CD14-positive monocyte (primary cell): ENCODE measurements at regions not wholly inside any gene's neighbourhood (a gene's known extent, or its start where the extent isn't known, plus 50 kb on each side); places are given as distances from the start of the nearest gene placed in this dataset.

ENCODE experiments used
- DNase-seq, 3 donors: peaks; one replicate each; pipeline ENCODE4 v3.0.0-alpha.2; 2011 to 2022
- H2AFZ ChIP-seq: 2 replicates; pipeline ENCODE4 v1.6.0; 2012; ENCODE audit warnings: mild to moderate bottlenecking, low read depth, low read length, inconsistent platforms; ENCODE audit not compliant: insufficient read depth, poor library complexity, severe bottlenecking
- H3K27ac ChIP-seq, 2 donors: 1 replicate in 1 of 2; 2 replicates in 1 of 2; pipeline ENCODE4 v1.5.1; 2012 to 2013; ENCODE audit warnings: low read length in 2 of 2, control low read depth in 1 of 2, inconsistent platforms in 1 of 2, low read depth in 1 of 2, mild to moderate bottlenecking in 1 of 2
- H3K27me3 ChIP-seq, 2 donors: one replicate each; pipeline versions ENCODE4 v1.6.0 to v1.6.1; 2011 to 2013; ENCODE audit warnings: low read length in 2 of 2; ENCODE audit not compliant: control insufficient read depth in 2 of 2, insufficient read depth in 2 of 2
- H3K36me3 ChIP-seq, 2 donors: replicated peaks in 1 of 2; 1 replicate in 1 of 2; 2 replicates in 1 of 2; pipeline versions ENCODE4 v1.5.1 to v1.6.1; 2012 to 2013; ENCODE audit warnings: low read length in 2 of 2, control low read depth in 1 of 2, inconsistent platforms in 1 of 2, mild to moderate bottlenecking in 1 of 2; ENCODE audit not compliant: insufficient read depth in 2 of 2, control insufficient read depth in 1 of 2
- H3K4me1 ChIP-seq, 2 donors: 1 replicate in 1 of 2; 2 replicates in 1 of 2; pipeline versions ENCODE4 v1.5.1 to v1.6.1; 2012 to 2013; ENCODE audit warnings: low read length in 2 of 2, control low read depth in 1 of 2, inconsistent platforms in 1 of 2, mild to moderate bottlenecking in 1 of 2, moderate library complexity in 1 of 2; ENCODE audit not compliant: insufficient read depth in 2 of 2, control insufficient read depth in 1 of 2
- H3K4me2 ChIP-seq: replicated peaks from 2 replicates; pipeline ENCODE3; 2012; ENCODE audit warnings: low read length, moderate library complexity, mild to moderate bottlenecking; ENCODE audit not compliant: poor library complexity, severe bottlenecking; ENCODE audit errors: extremely low read depth
- H3K4me3 ChIP-seq, 3 experiments: fragments of 200-600 bp in 1 of 3; sonication (generic) in 1 of 3; replicated peaks in 1 of 3; 1 replicate in 2 of 3; 2 replicates in 1 of 3; pipeline ENCODE4 v1.5.1; 2011 to 2013; ENCODE audit warnings: low read length in 3 of 3, mild to moderate bottlenecking in 3 of 3, control low read depth in 2 of 3, low read depth in 2 of 3, inconsistent platforms in 1 of 3, moderate library complexity in 1 of 3
- H3K79me2 ChIP-seq: 2 replicates; pipeline ENCODE4 v1.6.0; 2012; ENCODE audit warnings: mild to moderate bottlenecking, control low read depth, inconsistent platforms, low read length, moderate library complexity; ENCODE audit not compliant: insufficient read depth
- H3K9ac ChIP-seq: 2 replicates; pipeline ENCODE4 v1.6.0; 2017; ENCODE audit warnings: low read length, mild to moderate bottlenecking; ENCODE audit not compliant: insufficient read depth, poor library complexity, severe bottlenecking
- H3K9me3 ChIP-seq, 2 donors: replicated peaks in 1 of 2; 1 replicate in 1 of 2; 2 replicates in 1 of 2; pipeline versions ENCODE4 v1.5.1 to v1.6.1; 2012 to 2013; ENCODE audit warnings: low read length in 2 of 2, control low read depth in 1 of 2; ENCODE audit not compliant: control insufficient read depth in 1 of 2, insufficient read depth in 1 of 2
- H4K20me1 ChIP-seq: 2 replicates; pipeline ENCODE4 v1.6.0; 2012; ENCODE audit warnings: mild to moderate bottlenecking, low read length, control low read depth, moderate library complexity; ENCODE audit not compliant: insufficient read depth
- H3K27ac Mint-ChIP-seq, 7 donors: one replicate each; pipeline ENCODE4 v1.8.0; 2020; ENCODE audit warnings: mild to moderate bottlenecking in 7 of 7, mixed read lengths in 7 of 7, moderate library complexity in 6 of 7, inconsistent platforms in 2 of 7
- H3K27me3 Mint-ChIP-seq, 3 donors: one replicate each; pipeline ENCODE4 v1.8.0; 2021 to 2022; ENCODE audit warnings: low read depth in 3 of 3, mild to moderate bottlenecking in 3 of 3, mixed read lengths in 3 of 3, moderate library complexity in 3 of 3, inconsistent platforms in 1 of 3
- H3K36me3 Mint-ChIP-seq, 2 donors: one replicate each; pipeline ENCODE4 v1.8.0; 2020; ENCODE audit warnings: mixed read lengths in 2 of 2, inconsistent platforms in 1 of 2, mild to moderate bottlenecking in 1 of 2
- H3K4me1 Mint-ChIP-seq: one replicate; pipeline ENCODE4 v1.8.0; 2020; ENCODE audit warnings: mild to moderate bottlenecking, mixed read lengths
- H3K4me3 Mint-ChIP-seq, 2 donors: one replicate each; pipeline ENCODE4 v1.8.0; 2020; ENCODE audit warnings: mild to moderate bottlenecking in 2 of 2, mixed read lengths in 2 of 2, moderate library complexity in 1 of 2
- H3K9me3 Mint-ChIP-seq, 7 donors: one replicate each; pipeline ENCODE4 v1.8.0; 2020 to 2022; ENCODE audit warnings: mixed read lengths in 7 of 7, mild to moderate bottlenecking in 6 of 7, moderate library complexity in 6 of 7, inconsistent platforms in 2 of 7
- CTCF ChIP-seq: fragments of 200-600 bp; IDR thresholded peaks from one replicate; pipeline ENCODE4 v1.8.0; 2022; ENCODE audit warnings: antibody characterized with exemption, mild to moderate bottlenecking
- WGBS: methylation state at CpG from one replicate; pipeline ENCODE4 v1.1.5; 2013; ENCODE audit warnings: missing lambda C conversion rate; ENCODE audit not compliant: insufficient coverage; 5-methylcytosine and 5-hydroxymethylcytosine counted together
- intact Hi-C, 2 donors: fragments of 100-400 bp; cut with micrococcal nuclease; formaldehyde crosslinking; loops; one replicate each; pipeline versions ENCODE4 v1.15.0 to v1.15.1; 2023

- no peak overlapping the region for H2AFZ ChIP-seq
- WGBS, result no CpG with 5 or more reads among the region's 4 CpGs
- H3K27ac Mint-ChIP-seq, result no peak overlapping the region
Observed at GRCh38 chr16:26647870-26648269, 418.9 kb upstream of the C16orf82 start.

GRCh38 chr16:26648851-26649250, 417.9 kb upstream of the C16orf82 start:
- peaks cover 0 to 13% (median 0%) of the 10 kb centered on the region in 7 donors for H3K9me3 Mint-ChIP-seq
- H3K9me3 ChIP-seq, result no peaks in the 10 kb centered on the region
- no peaks in the 10 kb centered on the region for H3K36me3 Mint-ChIP-seq
- no peak overlapping the region for H3K4me3 Mint-ChIP-seq
- H3K9ac ChIP-seq, result no peak overlapping the region
- no peak overlapping the region for H3K27ac Mint-ChIP-seq
- no peaks in the 10 kb centered on the region for H4K20me1 ChIP-seq
- no peaks in the 10 kb centered on the region for H3K27me3 ChIP-seq
- H3K4me1 ChIP-seq, result no peaks in the 10 kb centered on the region
- no peak overlapping the region for H2AFZ ChIP-seq
- TF ChIP-seq CTCF, result no peak
- WGBS, result 50% methylated on average over 2 of the region's 2 CpGs
- intact Hi-C loops, result no loop called here
- no peak overlapping the region for H3K4me2 ChIP-seq
- no peaks in the 10 kb centered on the region for H3K4me1 Mint-ChIP-seq
- no peaks in the 10 kb centered on the region for H3K36me3 ChIP-seq
- no peak overlapping the region for H3K4me3 ChIP-seq
- no peak overlapping the region for H3K27ac ChIP-seq
- peaks cover 2 to 6% (median 3%) of the 10 kb centered on the region in 3 donors for H3K27me3 Mint-ChIP-seq
- DNase-seq, result no peak
- H3K79me2 ChIP-seq, result no peaks in the 10 kb centered on the region

More at GRCh38 chr16:26647870-26648269, 418.9 kb upstream of the C16orf82 start:
- no peak for DNase-seq
- no peak overlapping the region for H3K4me2 ChIP-seq
- Mint-ChIP-seq H3K9me3 (peaks cover 0 to 10% (median 0%) of the 10 kb centered on the region in 7 donors), H3K4me1 (no peaks in the 10 kb centered on the region), H3K27me3 (peaks cover 2 to 6% (median 3%) of the 10 kb centered on the region in 3 donors), H3K36me3 (no peaks in the 10 kb centered on the region), H3K4me3 (no peak overlapping the region)
- TF ChIP-seq CTCF, result no peak
- no peaks in the 10 kb centered on the region for H4K20me1 ChIP-seq
- H3K9me3 ChIP-seq, result no peaks in the 10 kb centered on the region
- H3K27me3 ChIP-seq, result no peaks in the 10 kb centered on the region
- H3K9ac ChIP-seq, result no peak overlapping the region
- H3K27ac ChIP-seq, result no peak overlapping the region
- intact Hi-C loops, result no loop called here
- H3K79me2 ChIP-seq, result no peaks in the 10 kb centered on the region
- H3K4me3 ChIP-seq, result no peak overlapping the region
- H3K36me3 ChIP-seq, result no peaks in the 10 kb centered on the region
- H3K4me1 ChIP-seq, result no peaks in the 10 kb centered on the region
